K562 (cell line): ENCODE measurements at regions not wholly inside any gene's neighbourhood (a gene's known extent, or its start where the extent isn't known, plus 50 kb on each side); places are given as distances from the start of the nearest gene placed in this dataset.

Experiments used
- DMBX1 ChIP-seq: fragments of 250-450 bp; sonication (Bioruptor Pico); IDR thresholded peaks from 2 replicates; pipeline ENCODE4 v1.8.0; 2022; ENCODE audit warnings: inconsistent platforms, mild to moderate bottlenecking, moderate library complexity, borderline replicate concordance
- ELF4 ChIP-seq: fragments of 450-650 bp; formaldehyde crosslinking; IDR thresholded peaks from 2 replicates; pipeline ENCODE4 v1.4.0; 2022; ENCODE audit warnings: missing genetic modification characterization
- HDAC6 ChIP-seq: IDR thresholded peaks from 2 replicates; pipeline ENCODE4 v1.6.1; 2012; ENCODE audit warnings: low read depth, mild to moderate bottlenecking, control low read depth, inconsistent platforms, low read length, moderate library complexity
- HEY1 ChIP-seq: fragments of 250-450 bp; sonication (Bioruptor Pico); IDR thresholded peaks from 2 replicates; pipeline ENCODE4 v1.5.0; 2020; ENCODE audit warnings: mild to moderate bottlenecking, moderate library complexity, borderline replicate concordance
- ILK ChIP-seq: fragments of 450-650 bp; IDR thresholded peaks from 2 replicates; pipeline ENCODE4 v1.6.1; 2016; ENCODE audit warnings: missing genetic modification characterization, low read depth, mild to moderate bottlenecking, missing compliant biosample characterization, moderate library complexity, borderline replicate concordance
- MAZ ChIP-seq, 2 experiments: fragments of 450-650 bp in 1 of 2; sonication (generic) in 1 of 2; formaldehyde crosslinking; IDR thresholded peaks in 1 of 2; conservative IDR thresholded peaks in 1 of 2; 2 replicates each; pipeline versions ENCODE4 v1.4.0 to v1.5.0; 2020; ENCODE audit warnings: mild to moderate bottlenecking in 1 of 2, missing genetic modification reagents in 1 of 2
- MBD1 ChIP-seq: fragments of 250-450 bp; sonication (Bioruptor Pico); IDR thresholded peaks from 2 replicates; pipeline ENCODE4 v1.8.0; 2022; ENCODE audit warnings: inconsistent platforms
- MCM2 ChIP-seq: fragments of 450-650 bp; IDR thresholded peaks from 2 replicates; pipeline ENCODE4 v1.6.1; 2017; ENCODE audit warnings: low read depth, mild to moderate bottlenecking
- MECOM ChIP-seq: fragments of 250-450 bp; sonication (Bioruptor Pico); IDR thresholded peaks from 2 replicates; pipeline ENCODE4 v1.8.0; 2022; ENCODE audit warnings: inconsistent platforms
- POLR3A ChIP-seq: IDR thresholded peaks from 2 replicates; pipeline ENCODE4 v1.6.1; 2011; ENCODE audit warnings: borderline replicate concordance, mild to moderate bottlenecking, moderate library complexity; ENCODE audit not compliant: insufficient read length, insufficient read depth; ENCODE audit errors: extremely low read depth
- SAP30 ChIP-seq: fragments of 200-600 bp; sonication (generic); IDR thresholded peaks from 2 replicates; pipeline ENCODE4 v1.6.1; 2012; ENCODE audit warnings: borderline replicate concordance, low read depth, mild to moderate bottlenecking, moderate library complexity, low read length, control low read depth, inconsistent platforms; ENCODE audit not compliant: insufficient read depth, poor library complexity, severe bottlenecking
- STAT5B ChIP-seq: fragments of 250-450 bp; sonication (Bioruptor Pico); IDR thresholded peaks from 2 replicates; pipeline ENCODE4 v1.8.0; 2021; ENCODE audit warnings: mild to moderate bottlenecking, inconsistent platforms
- TCF3 ChIP-seq: sonication (generic); formaldehyde crosslinking; IDR thresholded peaks from 2 replicates; pipeline ENCODE4 v1.4.0; 2020; ENCODE audit warnings: mild to moderate bottlenecking, missing genetic modification reagents
- TCF7 ChIP-seq: sonication (generic); IDR thresholded peaks from 2 replicates; pipeline ENCODE4 v1.6.1; 2016; ENCODE audit warnings: antibody characterized with exemption, borderline replicate concordance
- TOE1 ChIP-seq, 2 experiments: fragments of 450-650 bp in 1 of 2; sonication (generic) in 1 of 2; formaldehyde crosslinking in 1 of 2; IDR thresholded peaks; 2 replicates each; pipeline versions ENCODE4 v1.7.1 to v1.8.0; 2016 to 2022; ENCODE audit warnings: borderline replicate concordance in 2 of 2, mild to moderate bottlenecking in 2 of 2, antibody characterized with exemption in 1 of 2, inconsistent platforms in 1 of 2, low read depth in 1 of 2, missing genetic modification reagents in 1 of 2, moderate library complexity in 1 of 2
- YY1 ChIP-seq, 3 experiments: IDR thresholded peaks; 2 replicates each; pipeline ENCODE4 v1.6.1; 2011; ENCODE audit warnings: low read length in 2 of 3, mild to moderate bottlenecking in 2 of 3, moderate library complexity in 2 of 3, borderline replicate concordance in 1 of 3, control low read depth in 1 of 3, low read depth in 1 of 3; ENCODE audit not compliant: insufficient read depth in 3 of 3, insufficient replicate concordance in 2 of 3, control insufficient read depth in 1 of 3, insufficient read length in 1 of 3; ENCODE audit errors: extremely low read depth in 1 of 3
- ZKSCAN3 ChIP-seq: fragments of 250-450 bp; sonication (Bioruptor Pico); IDR thresholded peaks from 2 replicates; pipeline ENCODE4 v1.4.0; 2020
- ZNF695 ChIP-seq: fragments of 450-650 bp; formaldehyde crosslinking; IDR thresholded peaks from 2 replicates; pipeline ENCODE4 v1.4.0; 2020; ENCODE audit warnings: mild to moderate bottlenecking, moderate library complexity
- ZSCAN32 ChIP-seq: fragments of 450-650 bp; formaldehyde crosslinking; IDR thresholded peaks from 2 replicates; pipeline ENCODE4 v1.4.0; 2020; ENCODE audit warnings: mild to moderate bottlenecking, moderate library complexity
- TF ChIP-seq, protein P1 (sequence below): IDR thresholded peaks from 2 replicates; pipeline ENCODE4 v1.6.1; 2011; ENCODE audit warnings: borderline replicate concordance, low read depth, mild to moderate bottlenecking, moderate library complexity, low read length; ENCODE audit not compliant: insufficient read depth, poor library complexity, severe bottlenecking
- TF ChIP-seq, protein P2 (sequence below): fragments of 250-450 bp; sonication (Bioruptor Pico); IDR thresholded peaks from 2 replicates; pipeline ENCODE4 v1.4.0; 2020

GRCh38 chr7:101733713-101734475 lies 83.5 kb upstream of the CUX1 start (continued):
- no peak for TF ChIP-seq MBD1 (CRISPR knock-in tag)
- no peak for TF ChIP-seq ELF4 (CRISPR knock-in tag)
- TF ChIP-seq MCM2: no peak
- TF ChIP-seq POLR3A: no peak
- TF ChIP-seq ZSCAN32 (CRISPR knock-in tag): no peak
- no peak for TF ChIP-seq TCF7
- TF ChIP-seq, protein P1, sequence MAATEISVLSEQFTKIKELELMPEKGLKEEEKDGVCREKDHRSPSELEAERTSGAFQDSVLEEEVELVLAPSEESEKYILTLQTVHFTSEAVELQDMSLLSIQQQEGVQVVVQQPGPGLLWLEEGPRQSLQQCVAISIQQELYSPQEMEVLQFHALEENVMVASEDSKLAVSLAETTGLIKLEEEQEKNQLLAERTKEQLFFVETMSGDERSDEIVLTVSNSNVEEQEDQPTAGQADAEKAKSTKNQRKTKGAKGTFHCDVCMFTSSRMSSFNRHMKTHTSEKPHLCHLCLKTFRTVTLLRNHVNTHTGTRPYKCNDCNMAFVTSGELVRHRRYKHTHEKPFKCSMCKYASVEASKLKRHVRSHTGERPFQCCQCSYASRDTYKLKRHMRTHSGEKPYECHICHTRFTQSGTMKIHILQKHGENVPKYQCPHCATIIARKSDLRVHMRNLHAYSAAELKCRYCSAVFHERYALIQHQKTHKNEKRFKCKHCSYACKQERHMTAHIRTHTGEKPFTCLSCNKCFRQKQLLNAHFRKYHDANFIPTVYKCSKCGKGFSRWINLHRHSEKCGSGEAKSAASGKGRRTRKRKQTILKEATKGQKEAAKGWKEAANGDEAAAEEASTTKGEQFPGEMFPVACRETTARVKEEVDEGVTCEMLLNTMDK: no peak
- TF ChIP-seq HEY1: no peak
- no peak for TF ChIP-seq ILK (tag)
- no peak for TF ChIP-seq ZKSCAN3 (CRISPR knock-in tag)
- TF ChIP-seq, protein P2, sequence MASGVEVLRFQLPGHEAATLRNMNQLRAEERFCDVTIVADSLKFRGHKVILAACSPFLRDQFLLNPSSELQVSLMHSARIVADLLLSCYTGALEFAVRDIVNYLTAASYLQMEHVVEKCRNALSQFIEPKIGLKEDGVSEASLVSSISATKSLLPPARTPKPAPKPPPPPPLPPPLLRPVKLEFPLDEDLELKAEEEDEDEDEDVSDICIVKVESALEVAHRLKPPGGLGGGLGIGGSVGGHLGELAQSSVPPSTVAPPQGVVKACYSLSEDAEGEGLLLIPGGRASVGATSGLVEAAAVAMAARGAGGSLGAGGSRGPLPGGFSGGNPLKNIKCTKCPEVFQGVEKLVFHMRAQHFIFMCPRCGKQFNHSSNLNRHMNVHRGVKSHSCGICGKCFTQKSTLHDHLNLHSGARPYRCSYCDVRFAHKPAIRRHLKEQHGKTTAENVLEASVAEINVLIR (CRISPR knock-in tag): no peak
- no peak for TF ChIP-seq STAT5B (CRISPR knock-in tag)
- no peak for TF ChIP-seq ZNF695 (CRISPR knock-in tag)
- TF ChIP-seq SAP30: no peak
- TF ChIP-seq TOE1 (IDR thresholded peaks at IDR 0.05; ENCODE audit: borderline replicate concordance): no peak
- TF ChIP-seq TOE1 (CRISPR knock-in tag; IDR thresholded peaks at IDR 0.05; ENCODE audit: borderline replicate concordance, low read depth): no peak
- TF ChIP-seq MECOM (CRISPR knock-in tag): peak; percentile 56; the same call in 1 of the 2 replicates
- peak in 1 of 2 experiments; percentile 64; a peak in 1 of 4 replicates for TF ChIP-seq MAZ (CRISPR knock-in tag; conservative IDR thresholded peaks at IDR 0.05 in 1 of 2, IDR thresholded peaks at IDR 0.05 in 1 of 2)
- TF ChIP-seq DMBX1 (CRISPR knock-in tag): no peak
- no peak for TF ChIP-seq TCF3
- no peak for TF ChIP-seq YY1 (IDR thresholded peaks at IDR 0.05; ENCODE audit: borderline replicate concordance in 1 of 3, control insufficient read depth in 1 of 3, extremely low read depth in 1 of 3, insufficient read depth in 3 of 3, insufficient read length in 1 of 3, insufficient replicate concordance in 2 of 3, low read depth in 1 of 3, low read length in 2 of 3)
- no peak for TF ChIP-seq HDAC6
